ENCODE measurements at regions not wholly inside any gene's neighbourhood (a gene's known extent, or its start where the extent isn't known, plus 50 kb on each side); places are given as distances from the start of the nearest gene placed in this dataset.
A peak's percentile ranks its signal among the peaks of the same experiment; 100 is the strongest.
"Not testable (repeated sequence)": the region's sequence is repeated elsewhere in the genome, so short reads cannot be mapped to it uniquely, and the experiment has no call there.

- DNase-seq, result peak; percentile 19
These were observed 251.2 kb downstream of the RRAGC start for GRCh38 chr1:38608202-38608864.

GRCh38 chr1:38607526-38607925 lies 252.0 kb downstream of the RRAGC start:
- DNase-seq, result no peak

- no peak for DNase-seq
These were observed 254.5 kb downstream of the RRAGC start for GRCh38 chr1:38605063-38605462.

GRCh38 chr1:38603907-38604306 lies 255.7 kb downstream of the RRAGC start:
- no peak for DNase-seq

- no peak for DNase-seq
These were observed 258.7 kb downstream of the RRAGC start for GRCh38 chr1:38600905-38601304.

GRCh38 chr1:38600286-38600685 lies 259.3 kb downstream of the RRAGC start:
- no peak for DNase-seq

GRCh38 chr1:38598118-38598517 lies 261.5 kb downstream of the RRAGC start:
- DNase-seq, result no peak

GRCh38 chr1:38589036-38589435 lies 270.5 kb downstream of the RRAGC start:
- DNase-seq, result no peak

GRCh38 chr1:38587766-38588165 lies 271.8 kb downstream of the RRAGC start:
- DNase-seq, result no peak

GRCh38 chr1:38586993-38587646 lies 272.5 kb downstream of the RRAGC start:
- DNase-seq, result peak; percentile 65

- DNase-seq, result no peak
These were observed 273.6 kb downstream of the RRAGC start for GRCh38 chr1:38585971-38586370.

- no peak for DNase-seq
These were observed 274.1 kb downstream of the RRAGC start for GRCh38 chr1:38585460-38585859.

GRCh38 chr1:38584448-38585355 lies 274.9 kb downstream of the RRAGC start:
- no peak for DNase-seq

GRCh38 chr1:38583287-38583686 lies 276.3 kb downstream of the RRAGC start:
- not testable (repeated sequence) for DNase-seq

- DNase-seq, result no peak
These were observed 278.2 kb downstream of the RRAGC start for GRCh38 chr1:38581396-38581795.

- DNase-seq, result no peak
These were observed 279.0 kb downstream of the RRAGC start for GRCh38 chr1:38580594-38580993.

GRCh38 chr1:38579056-38579455 lies 280.5 kb downstream of the RRAGC start:
- no peak for DNase-seq

- no peak for DNase-seq
These were observed 281.2 kb downstream of the RRAGC start for GRCh38 chr1:38578271-38578951.

GRCh38 chr1:38577937-38578270 lies 281.7 kb downstream of the RRAGC start:
- DNase-seq, result no peak

GRCh38 chr1:38577385-38577784 lies 282.2 kb downstream of the RRAGC start:
- no peak for DNase-seq

- no peak for DNase-seq
These were observed 283.3 kb downstream of the RRAGC start for GRCh38 chr1:38576241-38576640.

- no peak for DNase-seq
These were observed 287.8 kb downstream of the RRAGC start for GRCh38 chr1:38571726-38572125.

GRCh38 chr1:38570657-38570975 lies 289.0 kb downstream of the RRAGC start:
- DNase-seq, result no peak

Data from activated CD4-positive, alpha-beta T cell treated with anti-CD3 and anti-CD28 coated beads, Interleukin-10, Interleukin-2, amounts not matched to agents 100 ng/mL and 50 ng/mL, durations not matched to agents 16 hours and 8 hours (primary cell).